ENCODE measurements at regions not wholly inside any gene's neighbourhood (a gene's known extent, or its start where the extent isn't known, plus 50 kb on each side); places are given as distances from the start of the nearest gene placed in this dataset.

- H3K4me3 ChIP-seq, result no peak overlapping the region
- no peaks in the 10 kb centered on the region for H3K27me3 ChIP-seq
- H3K4me1 ChIP-seq, result no peaks in the 10 kb centered on the region
- TF ChIP-seq CTCF (IDR thresholded peaks at IDR 0.05) (no peak), EP300 (IDR thresholded peaks at IDR 0.05) (no peak), POLR2A (IDR thresholded peaks at IDR 0.05) (no peak), POLR2AphosphoS5 (IDR thresholded peaks at IDR 0.05) (no peak)
- 67% methylated on average over 5 of the region's 5 CpGs for WGBS
- no peak for DNase-seq (ENCODE audit: low spot score in 2 of 2)
- H3K27ac ChIP-seq, result no peak overlapping the region
- H3K36me3 ChIP-seq, result no peaks in the 10 kb centered on the region
- H3K9me3 ChIP-seq, result no peaks in the 10 kb centered on the region
Observed at GRCh38 chr4:14659286-14659685, 343.0 kb upstream of the CPEB2 start.

- WGBS, result 58% methylated on average over 2 of the region's 2 CpGs
- H3K4me3 ChIP-seq, result no peak overlapping the region
- no peaks in the 10 kb centered on the region for H3K27me3 ChIP-seq
- DNase-seq (ENCODE audit: low spot score in 2 of 2), result no peak
- TF ChIP-seq CTCF (IDR thresholded peaks at IDR 0.05) (no peak), EP300 (IDR thresholded peaks at IDR 0.05) (no peak), POLR2AphosphoS5 (IDR thresholded peaks at IDR 0.05) (no peak), POLR2A (IDR thresholded peaks at IDR 0.05) (no peak)
- H3K9me3 ChIP-seq, result peaks cover 6% of the 10 kb centered on the region
- no peaks in the 10 kb centered on the region for H3K4me1 ChIP-seq
- no peak overlapping the region for H3K27ac ChIP-seq
- no peaks in the 10 kb centered on the region for H3K36me3 ChIP-seq
Observed at GRCh38 chr4:14667624-14668151, 334.6 kb upstream of the CPEB2 start.

- H3K9me3 ChIP-seq, result peaks cover 6% of the 10 kb centered on the region
- H3K27ac ChIP-seq, result no peak overlapping the region
- H3K36me3 ChIP-seq, result no peaks in the 10 kb centered on the region
- TF ChIP-seq EP300 (IDR thresholded peaks at IDR 0.05), result no peak
- no peak for TF ChIP-seq POLR2A (IDR thresholded peaks at IDR 0.05)
- TF ChIP-seq CTCF (IDR thresholded peaks at IDR 0.05), result no peak
- no peak for TF ChIP-seq POLR2AphosphoS5 (IDR thresholded peaks at IDR 0.05)
- WGBS, result 74% methylated on average over 1 of the region's 1 CpG
- no peak for DNase-seq (ENCODE audit: low spot score in 2 of 2)
- H3K27me3 ChIP-seq, result no peaks in the 10 kb centered on the region
- H3K4me1 ChIP-seq, result no peaks in the 10 kb centered on the region
- no peak overlapping the region for H3K4me3 ChIP-seq
Observed at GRCh38 chr4:14668296-14668695, 334.0 kb upstream of the CPEB2 start.

GRCh38 chr4:14669371-14669770 is 332.9 kb upstream of the CPEB2 start:
- no peak overlapping the region for H3K4me3 ChIP-seq
- H3K27ac ChIP-seq, result peak overlapping the region; percentile 38
- 78% methylated on average over 5 of the region's 5 CpGs for WGBS
- no peaks in the 10 kb centered on the region for H3K4me1 ChIP-seq
- TF ChIP-seq CTCF (IDR thresholded peaks at IDR 0.05) (no peak), POLR2A (IDR thresholded peaks at IDR 0.05) (no peak), EP300 (IDR thresholded peaks at IDR 0.05) (no peak), POLR2AphosphoS5 (IDR thresholded peaks at IDR 0.05) (no peak)
- H3K36me3 ChIP-seq, result no peaks in the 10 kb centered on the region
- no peaks in the 10 kb centered on the region for H3K27me3 ChIP-seq
- H3K9me3 ChIP-seq, result peaks cover 6% of the 10 kb centered on the region
- DNase-seq (ENCODE audit: low spot score in 2 of 2), result no peak

- no peak overlapping the region for H3K27ac ChIP-seq
- TF ChIP-seq POLR2A (IDR thresholded peaks at IDR 0.05) (no peak), EP300 (IDR thresholded peaks at IDR 0.05) (no peak), POLR2AphosphoS5 (IDR thresholded peaks at IDR 0.05) (no peak), CTCF (IDR thresholded peaks at IDR 0.05) (no peak)
- 70% methylated on average over 2 of the region's 2 CpGs for WGBS
Observed at GRCh38 chr4:14671146-14671545, 331.1 kb upstream of the CPEB2 start.

More at GRCh38 chr4:14671146-14671545, 331.1 kb upstream of the CPEB2 start:
- Histone ChIP-seq H3K4me3 (no peak overlapping the region), H3K9me3 (peaks cover 4% of the 10 kb centered on the region), H3K4me1 (no peaks in the 10 kb centered on the region), H3K36me3 (no peaks in the 10 kb centered on the region), H3K27me3 (no peaks in the 10 kb centered on the region)
- DNase-seq (ENCODE audit: low spot score in 2 of 2), result no peak
